ENCODE measurements at regions not wholly inside any gene's neighbourhood (a gene's known extent, or its start where the extent isn't known, plus 50 kb on each side); places are given as distances from the start of the nearest gene placed in this dataset.

GRCh38 chr7:12771378-12771877, 84.0 kb downstream of the ARL4A start:
- no peak for TF ChIP-seq PATZ1 (CRISPR knock-in tag; IDR thresholded peaks at IDR 0.05; ENCODE audit: borderline replicate concordance)
- no peak for TF ChIP-seq ZFP30 (CRISPR knock-in tag; IDR thresholded peaks at IDR 0.05)
- TF ChIP-seq ARNTL (CRISPR knock-in tag; IDR thresholded peaks at IDR 0.05; ENCODE audit: borderline replicate concordance, low read depth), result no peak
- TF ChIP-seq ZFP3 (CRISPR knock-in tag; IDR thresholded peaks at IDR 0.05), result no peak
- no peak for TF ChIP-seq ZNF70 (CRISPR knock-in tag; IDR thresholded peaks at IDR 0.05)
- no peak for TF ChIP-seq ZNF8 (CRISPR knock-in tag; IDR thresholded peaks at IDR 0.05)
- no peak for TF ChIP-seq ESRRG (CRISPR knock-in tag; IDR thresholded peaks at IDR 0.05)
- TF ChIP-seq OSR1 (CRISPR knock-in tag; IDR thresholded peaks at IDR 0.05), result no peak
- peak; percentile 33; the same call in 1 of the 2 replicates for TF ChIP-seq POU6F1 (CRISPR knock-in tag; IDR thresholded peaks at IDR 0.05; ENCODE audit: borderline replicate concordance, low read depth)
- TF ChIP-seq CSDC2 (CRISPR knock-in tag; IDR thresholded peaks at IDR 0.05), result 0 out of 2 replicates have a peak, but pooled peaks have one; percentile 36
- no peak for TF ChIP-seq CREB5 (CRISPR knock-in tag; IDR thresholded peaks at IDR 0.05; ENCODE audit: low read depth)
- TF ChIP-seq RARB (CRISPR knock-in tag; IDR thresholded peaks at IDR 0.05), result no peak

Data from SK-N-SH treated with all-trans-retinoic acid at 6 μM for 48 hours (cell line).